Neural crest cell (in vitro differentiated cells): ENCODE measurements at regions not wholly inside any gene's neighbourhood (a gene's known extent, or its start where the extent isn't known, plus 50 kb on each side); places are given as distances from the start of the nearest gene placed in this dataset.

ENCODE experiments used
- DNase-seq: peaks from one replicate; pipeline ENCODE4 v3.0.0; 2021; ENCODE audit warnings: low read depth, mixed read lengths, low spot score
- H3K27ac Mint-ChIP-seq: one replicate; pipeline ENCODE4 v1.8.0; 2021; ENCODE audit warnings: mild to moderate bottlenecking, mixed read lengths; ENCODE audit not compliant: unreplicated experiment
- H3K27me3 Mint-ChIP-seq: 2 replicates; pipeline ENCODE4 v1.8.0; 2021; ENCODE audit warnings: low read depth, mild to moderate bottlenecking, mixed read lengths
- H3K36me3 Mint-ChIP-seq: 2 replicates; pipeline ENCODE4 v1.8.0; 2021; ENCODE audit warnings: low read depth, mild to moderate bottlenecking, mixed read lengths
- H3K4me1 Mint-ChIP-seq: 2 replicates; pipeline ENCODE4 v1.8.0; 2021; ENCODE audit warnings: mixed read lengths
- H3K4me3 Mint-ChIP-seq: one replicate; pipeline ENCODE4 v1.8.0; 2021; ENCODE audit warnings: mild to moderate bottlenecking, mixed read lengths
- H3K9me3 Mint-ChIP-seq: 2 replicates; pipeline ENCODE4 v1.8.0; 2021; ENCODE audit warnings: mixed read lengths
- CTCF ChIP-seq: fragments of 200-600 bp; sonication (generic); conservative IDR thresholded peaks from 2 replicates; pipeline ENCODE4 v1.5.0; 2021; ENCODE audit warnings: antibody characterized with exemption, mild to moderate bottlenecking

GRCh38 chr2:142445023-142445422 is 314.2 kb upstream of the LRP1B start:
- no peak for TF ChIP-seq CTCF
- Mint-ChIP-seq H3K4me3 (no peak overlapping the region), H3K27me3 (no peaks in the 10 kb centered on the region), H3K4me1 (no peaks in the 10 kb centered on the region), H3K27ac (no peak overlapping the region), H3K36me3 (no peaks in the 10 kb centered on the region), H3K9me3 (no peaks in the 10 kb centered on the region)
- no peak for DNase-seq

GRCh38 chr2:142435847-142436246 is 305.0 kb upstream of the LRP1B start:
- TF ChIP-seq CTCF = no peak

GRCh38 chr2:142426064-142426463 is 295.2 kb upstream of the LRP1B start:
- Mint-ChIP-seq H3K27me3 (no peaks in the 10 kb centered on the region), H3K36me3 (no peaks in the 10 kb centered on the region), H3K4me3 (no peak overlapping the region), H3K27ac (no peak overlapping the region), H3K9me3 (no peaks in the 10 kb centered on the region), H3K4me1 (no peaks in the 10 kb centered on the region)
- TF ChIP-seq CTCF = no peak
- DNase-seq = no peak

More at GRCh38 chr2:142435847-142436246, 305.0 kb upstream of the LRP1B start:
- DNase-seq = no peak
- H3K9me3 Mint-ChIP-seq = no peaks in the 10 kb centered on the region
- H3K36me3 Mint-ChIP-seq = no peaks in the 10 kb centered on the region
- H3K27me3 Mint-ChIP-seq = no peaks in the 10 kb centered on the region
- no peak overlapping the region for H3K27ac Mint-ChIP-seq
- no peaks in the 10 kb centered on the region for H3K4me1 Mint-ChIP-seq
- no peak overlapping the region for H3K4me3 Mint-ChIP-seq

GRCh38 chr2:142425551-142425950 is 294.7 kb upstream of the LRP1B start:
- no peak for TF ChIP-seq CTCF
- H3K27ac Mint-ChIP-seq = no peak overlapping the region
- H3K9me3 Mint-ChIP-seq = no peaks in the 10 kb centered on the region
- H3K4me3 Mint-ChIP-seq = no peak overlapping the region
- DNase-seq = no peak
- no peaks in the 10 kb centered on the region for H3K4me1 Mint-ChIP-seq
- H3K27me3 Mint-ChIP-seq = no peaks in the 10 kb centered on the region
- no peaks in the 10 kb centered on the region for H3K36me3 Mint-ChIP-seq

- TF ChIP-seq CTCF = no peak
- Mint-ChIP-seq H3K27me3 (no peaks in the 10 kb centered on the region), H3K27ac (no peak overlapping the region), H3K4me3 (no peak overlapping the region), H3K4me1 (no peaks in the 10 kb centered on the region), H3K36me3 (no peaks in the 10 kb centered on the region), H3K9me3 (no peaks in the 10 kb centered on the region)
- no peak for DNase-seq
These were observed 292.8 kb upstream of the LRP1B start for GRCh38 chr2:142423603-142424002.

- DNase-seq = no peak
- no peaks in the 10 kb centered on the region for H3K27me3 Mint-ChIP-seq
- no peaks in the 10 kb centered on the region for H3K9me3 Mint-ChIP-seq
- H3K4me3 Mint-ChIP-seq = no peak overlapping the region
- no peaks in the 10 kb centered on the region for H3K4me1 Mint-ChIP-seq
- TF ChIP-seq CTCF = no peak
- H3K27ac Mint-ChIP-seq = no peak overlapping the region
- H3K36me3 Mint-ChIP-seq = no peaks in the 10 kb centered on the region
These were observed 292.0 kb upstream of the LRP1B start for GRCh38 chr2:142422769-142423168.
